NCI-H2107 (cell line): ENCODE measurements at regions not wholly inside any gene's neighbourhood (a gene's known extent, or its start where the extent isn't known, plus 50 kb on each side); places are given as distances from the start of the nearest gene placed in this dataset.

ENCODE experiments used
- DNase-seq: peaks from one replicate; lab custom pipeline; 2025; lab: John Stamatoyannopoulos, UW

- no peak for DNase-seq
Measured at GRCh38 chr10:78394047-78394446, 360.4 kb downstream of the RPS24 start.

- no peak for DNase-seq
Measured at GRCh38 chr10:78395162-78395561, 361.5 kb downstream of the RPS24 start.

GRCh38 chr10:78396754-78397153, 363.1 kb downstream of the RPS24 start:
- no peak for DNase-seq

- DNase-seq, result no peak
Measured at GRCh38 chr10:78397786-78398185, 364.1 kb downstream of the RPS24 start.

GRCh38 chr10:78398382-78398781, 364.7 kb downstream of the RPS24 start:
- DNase-seq, result no peak

GRCh38 chr10:78401624-78402367, 368.1 kb downstream of the RPS24 start:
- DNase-seq, result no peak

GRCh38 chr10:78402591-78402990, 368.9 kb downstream of the RPS24 start:
- no peak for DNase-seq

GRCh38 chr10:78403781-78404180, 370.1 kb downstream of the RPS24 start:
- DNase-seq, result no peak

GRCh38 chr10:78404296-78404695, 370.6 kb downstream of the RPS24 start:
- no peak for DNase-seq

- DNase-seq, result no peak
Measured at GRCh38 chr10:78405231-78405630, 371.6 kb downstream of the RPS24 start.

GRCh38 chr10:78405736-78406135, 372.1 kb downstream of the RPS24 start:
- DNase-seq, result no peak

- no peak for DNase-seq
Measured at GRCh38 chr10:78406648-78407008, 373.0 kb downstream of the RPS24 start.

- peak; percentile 9 for DNase-seq
Measured at GRCh38 chr10:78407009-78407711, 373.5 kb downstream of the RPS24 start.

- no peak for DNase-seq
Measured at GRCh38 chr10:78407966-78408365, 374.3 kb downstream of the RPS24 start.

GRCh38 chr10:78408671-78409472, 375.2 kb downstream of the RPS24 start:
- DNase-seq, result peak; percentile 67

GRCh38 chr10:78410046-78410965, 376.6 kb downstream of the RPS24 start:
- DNase-seq, result no peak

GRCh38 chr10:78411716-78412115, 378.1 kb downstream of the RPS24 start:
- no peak for DNase-seq

GRCh38 chr10:78412605-78413004, 378.9 kb downstream of the RPS24 start:
- DNase-seq, result no peak

- no peak for DNase-seq
Measured at GRCh38 chr10:78413076-78414055, 379.7 kb downstream of the RPS24 start.

GRCh38 chr10:78414380-78414779, 380.7 kb downstream of the RPS24 start:
- DNase-seq, result no peak

- DNase-seq, result no peak
Measured at GRCh38 chr10:78415111-78415510, 381.4 kb downstream of the RPS24 start.
